ENCODE measurements at regions not wholly inside any gene's neighbourhood (a gene's known extent, or its start where the extent isn't known, plus 50 kb on each side); places are given as distances from the start of the nearest gene placed in this dataset.

GRCh38 chrX:39983715-39984114 lies 114.0 kb downstream of the BCOR start:
- H3K36me3 Mint-ChIP-seq (ENCODE audit: insufficient read depth, unreplicated experiment), result peaks cover 4% of the 10 kb centered on the region
- H3K27me3 Mint-ChIP-seq (ENCODE audit: insufficient read depth, unreplicated experiment), result no peaks in the 10 kb centered on the region
- H3K4me1 ChIP-seq, result peaks cover 7% of the 10 kb centered on the region; the same call in 1 of the 2 replicates
- ChIA-PET CTCF (no interaction called here), POLR2A (interaction anchor here (0.5 kb wide), 1 partner anchor 8 kb away, joined by 11 read pairs; no protein-coding TSS in a partner anchor)
- no peak overlapping the region for H3K27ac Mint-ChIP-seq (ENCODE audit: unreplicated experiment)
- no peaks in the 10 kb centered on the region for H3K9me3 Mint-ChIP-seq (ENCODE audit: unreplicated experiment)
- no peaks in the 10 kb centered on the region for H3K36me3 ChIP-seq (ENCODE audit: control insufficient read depth, insufficient read depth, low read length)
- no peak for TF ChIP-seq CTCF (IDR thresholded peaks at IDR 0.05; ENCODE audit: insufficient read depth in 1 of 2, low read depth in 1 of 2, low read length in 1 of 2, severe bottlenecking in 1 of 2, unreplicated experiment in 1 of 2)
- intact Hi-C loops (cut with micrococcal nuclease; ENCODE audit: unreplicated experiment), result no loop called here
- DNase-seq, result no peak
- no peak overlapping the region for H3K4me3 ChIP-seq (ENCODE audit: low read depth, low read length)
- no peaks in the 10 kb centered on the region for H3K9me3 ChIP-seq
- H3K27me3 ChIP-seq (replicated peaks; ENCODE audit: control insufficient read depth, insufficient read depth, low read length), result no peaks in the 10 kb centered on the region
- no peak overlapping the region for H3K4me3 Mint-ChIP-seq (ENCODE audit: unreplicated experiment)
- BruUV-seq (replicated peaks), result no TSS peak
- H3K4me1 Mint-ChIP-seq (ENCODE audit: low read depth, unreplicated experiment), result no peaks in the 10 kb centered on the region

GRCh38 chrX:39984191-39984956 lies 113.4 kb downstream of the BCOR start:
- DNase-seq, result peak; percentile 14 to 41
- no peaks in the 10 kb centered on the region for H3K27me3 ChIP-seq (replicated peaks; ENCODE audit: control insufficient read depth, insufficient read depth, low read length)
- TF ChIP-seq CTCF (IDR thresholded peaks at IDR 0.05; ENCODE audit: insufficient read depth in 1 of 2, low read depth in 1 of 2, low read length in 1 of 2, severe bottlenecking in 1 of 2, unreplicated experiment in 1 of 2), result no peak
- Mint-ChIP-seq H3K27me3 (ENCODE audit: insufficient read depth, unreplicated experiment) (no peaks in the 10 kb centered on the region), H3K27ac (ENCODE audit: unreplicated experiment) (no peak overlapping the region), H3K4me3 (ENCODE audit: unreplicated experiment) (no peak overlapping the region), H3K9me3 (ENCODE audit: unreplicated experiment) (no peaks in the 10 kb centered on the region), H3K4me1 (ENCODE audit: low read depth, unreplicated experiment) (no peaks in the 10 kb centered on the region), H3K36me3 (ENCODE audit: insufficient read depth, unreplicated experiment) (peaks cover 6% of the 10 kb centered on the region)
- no peak overlapping the region for H3K4me3 ChIP-seq (ENCODE audit: low read depth, low read length)
- no TSS peak for BruUV-seq (replicated peaks)
- intact Hi-C loops (cut with micrococcal nuclease; ENCODE audit: unreplicated experiment), result no loop called here
- ChIA-PET CTCF (no interaction called here), POLR2A (interaction anchor here (0.5 kb wide), 1 partner anchor 9 kb away, joined by 11 read pairs; no protein-coding TSS in a partner anchor)
- H3K9me3 ChIP-seq, result no peaks in the 10 kb centered on the region
- H3K36me3 ChIP-seq (ENCODE audit: control insufficient read depth, insufficient read depth, low read length), result no peaks in the 10 kb centered on the region
- H3K4me1 ChIP-seq, result peaks cover 7% of the 10 kb centered on the region; the same call in 1 of the 2 replicates

GRCh38 chrX:39985071-39985470 lies 112.7 kb downstream of the BCOR start:
- Mint-ChIP-seq H3K4me1 (ENCODE audit: low read depth, unreplicated experiment) (no peaks in the 10 kb centered on the region), H3K27me3 (ENCODE audit: insufficient read depth, unreplicated experiment) (no peaks in the 10 kb centered on the region), H3K36me3 (ENCODE audit: insufficient read depth, unreplicated experiment) (peaks cover 6% of the 10 kb centered on the region), H3K4me3 (ENCODE audit: unreplicated experiment) (no peak overlapping the region), H3K9me3 (ENCODE audit: unreplicated experiment) (no peaks in the 10 kb centered on the region), H3K27ac (ENCODE audit: unreplicated experiment) (no peak overlapping the region)
- Histone ChIP-seq H3K4me3 (ENCODE audit: low read depth, low read length) (no peak overlapping the region), H3K27me3 (replicated peaks; ENCODE audit: control insufficient read depth, insufficient read depth, low read length) (no peaks in the 10 kb centered on the region), H3K36me3 (ENCODE audit: control insufficient read depth, insufficient read depth, low read length) (no peaks in the 10 kb centered on the region), H3K9me3 (no peaks in the 10 kb centered on the region), H3K4me1 (peaks cover 7% of the 10 kb centered on the region; the same call in 1 of the 2 replicates)
- BruUV-seq (replicated peaks), result no TSS peak
- CTCF ChIA-PET, result no interaction called here
- POLR2A ChIA-PET, result no interaction called here
- no peak for TF ChIP-seq CTCF (IDR thresholded peaks at IDR 0.05; ENCODE audit: insufficient read depth in 1 of 2, low read depth in 1 of 2, low read length in 1 of 2, severe bottlenecking in 1 of 2, unreplicated experiment in 1 of 2)
- intact Hi-C loops (cut with micrococcal nuclease; ENCODE audit: unreplicated experiment), result no loop called here
- no peak for DNase-seq

All from Caco-2 (cell line).